ENCODE measurements at regions not wholly inside any gene's neighbourhood (a gene's known extent, or its start where the extent isn't known, plus 50 kb on each side); places are given as distances from the start of the nearest gene placed in this dataset.

GRCh38 chr1:82279241-82279640, 478.5 kb downstream of the ADGRL2 start:
- WGBS, 4 donors, result 74 to 85% (median 80%) methylated on average over 6 of the region's 6 CpGs
- DNase-seq (no peak), ATAC-seq (no peak)
- TF ChIP-seq CTCF (IDR thresholded peaks at IDR 0.05) (no peak), POLR2A (IDR thresholded peaks at IDR 0.05) (no peak)
- Histone ChIP-seq H3K36me3 (no peaks in the 10 kb centered on the region), H3K4me3 (no peak overlapping the region), H3K9me3 (no peaks in the 10 kb centered on the region), H3K27ac (no peak overlapping the region), H3K4me1 (no peaks in the 10 kb centered on the region), H3K27me3 (no peaks in the 10 kb centered on the region)
- intact Hi-C loops (cut with DNase I), result no loop called here

- Histone ChIP-seq H3K9me3 (peaks cover 0 to 5% (median 0%) of the 10 kb centered on the region in 12 donors), H3K27me3 (no peaks in the 10 kb centered on the region), H3K4me3 (no peak overlapping the region), H3K27ac (no peak overlapping the region), H3K4me1 (no peaks in the 10 kb centered on the region), H3K36me3 (no peaks in the 10 kb centered on the region)
- TF ChIP-seq POLR2A (IDR thresholded peaks at IDR 0.05) (no peak), CTCF (IDR thresholded peaks at IDR 0.05) (no peak)
- intact Hi-C loops (cut with DNase I), result no loop called here
- no peak for DNase-seq
- no peak for ATAC-seq
- 42 to 65% (median 54%) methylated on average over 2 of the region's 2 CpGs for WGBS, 4 donors
Measured at GRCh38 chr1:82273816-82274215, 473.1 kb downstream of the ADGRL2 start.

DNA sequence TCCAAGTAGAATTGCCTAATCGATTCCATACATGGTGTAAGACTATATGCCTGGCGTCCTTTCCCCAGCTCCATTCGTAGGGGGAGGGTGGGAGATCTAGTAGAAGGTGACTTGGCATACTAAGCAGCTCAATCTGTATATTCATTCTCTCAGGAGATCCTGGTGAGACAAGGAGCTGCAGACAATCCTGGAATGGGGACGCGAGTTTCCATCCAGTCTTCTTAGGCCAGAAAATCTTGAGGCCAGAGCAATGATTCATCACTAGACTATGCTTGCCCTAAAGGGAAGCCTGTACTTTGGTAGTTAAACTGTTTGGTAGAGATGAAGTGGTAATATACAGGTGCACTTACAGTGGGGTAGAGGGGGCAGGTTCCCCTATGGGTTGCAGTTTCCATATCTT, 468.7 kb downstream of the ADGRL2 start:
- H3K4me3 ChIP-seq, result no peak overlapping the region
- no peaks in the 10 kb centered on the region for H3K36me3 ChIP-seq
- H3K9me3 ChIP-seq, result peaks cover 0 to 5% (median 0%) of the 10 kb centered on the region in 12 donors
- 72 to 85% (median 75%) methylated on average over 5 of the region's 5 CpGs for WGBS, 4 donors
- intact Hi-C loops (cut with DNase I), result no loop called here
- H3K27ac ChIP-seq, result no peak overlapping the region
- H3K27me3 ChIP-seq, result no peaks in the 10 kb centered on the region
- no peak for TF ChIP-seq CTCF (IDR thresholded peaks at IDR 0.05)
- no peak for TF ChIP-seq POLR2A (IDR thresholded peaks at IDR 0.05)
- no peaks in the 10 kb centered on the region for H3K4me1 ChIP-seq
- ATAC-seq (no peak), DNase-seq (no peak)

- Histone ChIP-seq H3K36me3 (no peaks in the 10 kb centered on the region), H3K4me3 (no peak overlapping the region), H3K4me1 (no peaks in the 10 kb centered on the region), H3K27ac (no peak overlapping the region), H3K27me3 (no peaks in the 10 kb centered on the region), H3K9me3 (peaks cover 0 to 5% (median 0%) of the 10 kb centered on the region in 12 donors)
- intact Hi-C loops (cut with DNase I), result no loop called here
- WGBS, 4 donors, result 75 to 88% (median 83%) methylated on average over 1 of the region's 1 CpG
- ATAC-seq (no peak), DNase-seq (no peak)
- TF ChIP-seq POLR2A (IDR thresholded peaks at IDR 0.05) (no peak), CTCF (IDR thresholded peaks at IDR 0.05) (no peak)
Measured at GRCh38 chr1:82268826-82269225, 468.1 kb downstream of the ADGRL2 start.
